HepG2 (cell line): ENCODE measurements at regions not wholly inside any gene's neighbourhood (a gene's known extent, or its start where the extent isn't known, plus 50 kb on each side); places are given as distances from the start of the nearest gene placed in this dataset.

Source experiments
- ATAC-seq: fragments of 200-7000 bp; cut with Tn5 transposase; 3 replicates; pipeline ENCODE4 v1.9.1; 2020; ENCODE audit warnings: mild to moderate bottlenecking, moderate library complexity
- BruUV-seq: library from RNA; stranded (reverse); fragments of 400-500 nt; replicated peaks from 2 replicates; lab custom pipeline; 2021; lab: Mats Ljungman, UMichigan
- CTCF ChIA-PET: fragments of 300-600 bp; formaldehyde crosslinking; extraction: SDS; loops from one replicate; lab custom pipeline; 2021; ENCODE audit warnings: low total read pairs, inconsistent platforms, low intra/inter-chr PET ratio; lab: Yijun Ruan, JAX
- POLR2A ChIA-PET: fragments of 350-600 bp; sonication (Branson Sonifier 250); formaldehyde crosslinking; loops from one replicate; lab custom pipeline; 2020; ENCODE audit warnings: antibody characterized with exemption, inconsistent platforms; lab: Yijun Ruan, JAX
- DNase-seq: peaks from one replicate; pipeline ENCODE4 v3.0.0-alpha.2; 2015; ENCODE audit warnings: low spot score
- FAIRE-seq: peaks from 3 replicates; lab custom pipeline; 2011; peaks lifted over from hg19 to GRCh38; lab: Jason Lieb, UNC
- H2AFZ ChIP-seq: one replicate; pipeline ENCODE4 v1.6.1; 2011; ENCODE audit warnings: low read length, inconsistent platforms
- H3K27ac ChIP-seq: fragments of 300-600 bp; 3 replicates; pipeline ENCODE4 v1.8.0; 2011; ENCODE audit warnings: mixed run types, mild to moderate bottlenecking, mixed read lengths, low read length, inconsistent platforms; ENCODE audit not compliant: insufficient read depth; ENCODE audit errors: extremely low read length
- H3K27me3 ChIP-seq, 2 experiments: fragments of 200-600 bp in 1 of 2; 2 replicates in 1 of 2; 3 replicates in 1 of 2; pipeline versions ENCODE4 v1.6.0 to v1.8.0; 2011; ENCODE audit warnings: low read length in 2 of 2, mild to moderate bottlenecking in 2 of 2, moderate library complexity in 2 of 2, inconsistent platforms in 1 of 2; ENCODE audit not compliant: insufficient read depth in 2 of 2, control insufficient read depth in 1 of 2
- H3K36me3 ChIP-seq, 2 experiments: fragments of 200-600 bp in 1 of 2; replicated peaks in 1 of 2; 2 replicates in 1 of 2; 3 replicates in 1 of 2; pipeline versions ENCODE4 v1.5.1 to v1.8.0; 2011; ENCODE audit warnings: low read length in 2 of 2, inconsistent platforms in 1 of 2; ENCODE audit not compliant: insufficient read depth in 2 of 2, control insufficient read depth in 1 of 2
- H3K4me1 ChIP-seq: 2 replicates; pipeline ENCODE4 v1.5.1; 2012; ENCODE audit warnings: low read length, inconsistent platforms; ENCODE audit not compliant: insufficient read depth
- H3K4me2 ChIP-seq: 2 replicates; pipeline ENCODE4 v1.6.0; 2011; ENCODE audit warnings: low read depth, low read length, inconsistent platforms
- H3K4me3 ChIP-seq, 3 experiments: fragments of 200-600 bp in 1 of 3; sonication (generic), shearing (Covaris generic) in 1 of 3; replicated peaks in 1 of 3; 2 replicates each; pipeline ENCODE4 v1.5.1; 2011 to 2016; ENCODE audit warnings: low read length in 3 of 3, inconsistent platforms in 2 of 3, low read depth in 2 of 3, mild to moderate bottlenecking in 2 of 3, control low read depth in 1 of 3, mixed read lengths in 1 of 3; ENCODE audit not compliant: insufficient read depth in 1 of 3
- H3K79me2 ChIP-seq: one replicate; pipeline ENCODE4 v1.6.1; 2011; ENCODE audit warnings: low read length, inconsistent platforms; ENCODE audit not compliant: insufficient read depth
- H3K9ac ChIP-seq: 2 replicates; pipeline ENCODE4 v1.6.0; 2011; ENCODE audit warnings: mild to moderate bottlenecking, low read depth, low read length, inconsistent platforms; ENCODE audit not compliant: insufficient read depth
- H3K9me3 ChIP-seq: 2 replicates; pipeline ENCODE4 v1.5.1; 2012; ENCODE audit warnings: mild to moderate bottlenecking, low read length
- H4K20me1 ChIP-seq: 2 replicates; pipeline ENCODE4 v1.6.0; 2011; ENCODE audit warnings: inconsistent platforms, mild to moderate bottlenecking, low read length, moderate library complexity; ENCODE audit not compliant: insufficient read depth
- CHD2 ChIP-seq: IDR thresholded peaks from 2 replicates; pipeline ENCODE4 v1.6.1; 2011; ENCODE audit warnings: low read depth, low read length, improper control_type of control experiment
- FOXC1 ChIP-seq: sonication (generic); formaldehyde crosslinking; IDR thresholded peaks from 2 replicates; pipeline ENCODE4 v1.8.0; 2022; ENCODE audit warnings: mild to moderate bottlenecking, missing genetic modification reagents, borderline replicate concordance
- HDAC1 ChIP-seq: sonication (generic); formaldehyde crosslinking; IDR thresholded peaks from 2 replicates; pipeline ENCODE4 v1.5.1; 2020; ENCODE audit warnings: mild to moderate bottlenecking, missing genetic modification reagents
- JUND ChIP-seq: sonication (generic); formaldehyde crosslinking; IDR thresholded peaks from 2 replicates; pipeline ENCODE4 v1.8.0; 2022; ENCODE audit warnings: mild to moderate bottlenecking, missing genetic modification reagents
- NFE2 ChIP-seq: sonication (generic); formaldehyde crosslinking; IDR thresholded peaks from 2 replicates; pipeline ENCODE4 v1.4.0; 2020; ENCODE audit warnings: missing genetic modification reagents
- PAF1 ChIP-seq: IDR thresholded peaks from 2 replicates; pipeline ENCODE4 v1.6.1; 2016; ENCODE audit warnings: missing genetic modification reagents, missing compliant biosample characterization
- PITX1 ChIP-seq: sonication (generic); formaldehyde crosslinking; IDR thresholded peaks from 2 replicates; pipeline ENCODE4 v1.5.1; 2020; ENCODE audit warnings: mild to moderate bottlenecking, missing genetic modification reagents
- RARG ChIP-seq: sonication (generic); formaldehyde crosslinking; IDR thresholded peaks from 2 replicates; pipeline ENCODE4 v1.4.0; 2020; ENCODE audit warnings: low read depth, mild to moderate bottlenecking, missing genetic modification reagents
- SMAD3 ChIP-seq: sonication (generic); formaldehyde crosslinking; IDR thresholded peaks from 2 replicates; pipeline ENCODE4 v1.4.0; 2020; ENCODE audit warnings: missing genetic modification reagents
- U2AF2 ChIP-seq: fragments of 200-400 bp; formaldehyde crosslinking; IDR thresholded peaks from 2 replicates; pipeline ENCODE4 v1.6.1; 2017; ENCODE audit warnings: low read depth, mild to moderate bottlenecking, low read length
- YY1 ChIP-seq: IDR thresholded peaks from 2 replicates; pipeline ENCODE4 v1.6.1; 2011; ENCODE audit warnings: low read length, low read depth, moderate library complexity, mild to moderate bottlenecking; ENCODE audit not compliant: insufficient read depth, insufficient replicate concordance
- ZNF296 ChIP-seq: sonication (generic); formaldehyde crosslinking; conservative IDR thresholded peaks from 2 replicates; pipeline ENCODE4 v1.5.0; 2020; ENCODE audit warnings: mild to moderate bottlenecking, missing genetic modification reagents
- ZNF570 ChIP-seq: sonication (generic); formaldehyde crosslinking; IDR thresholded peaks from 2 replicates; pipeline ENCODE4 v1.4.0; 2020; ENCODE audit warnings: mild to moderate bottlenecking, missing genetic modification reagents, borderline replicate concordance
- ZNF713 ChIP-seq: sonication (generic); formaldehyde crosslinking; IDR thresholded peaks from 2 replicates; pipeline ENCODE4 v1.4.0; 2020; ENCODE audit warnings: mild to moderate bottlenecking, missing genetic modification reagents
- WGBS: methylation state at CpG from one replicate; pipeline ENCODE4 v1.1.6; 2017; ENCODE audit warnings: low lambda C conversion rate; 5-methylcytosine and 5-hydroxymethylcytosine counted together
- in situ Hi-C: cut with HindIII; loops from 2 replicates; pipeline ENCODE4 v1.10.0; 2017; ENCODE audit warnings: low pct_unique_long_range_greater_than_20kb; ENCODE audit not compliant: extremely low pct_ligation_motif_present
- intact Hi-C: fragments of 100-400 bp; cut with micrococcal nuclease; formaldehyde crosslinking; loops from one replicate; pipeline ENCODE4 v1.10.0; 2022; ENCODE audit not compliant: unreplicated experiment
- TF ChIP-seq, protein P1 (sequence below): sonication (generic); formaldehyde crosslinking; IDR thresholded peaks from 2 replicates; pipeline ENCODE4 v1.5.1; 2020; ENCODE audit warnings: mild to moderate bottlenecking, missing genetic modification reagents, moderate library complexity
- TF ChIP-seq, protein P2 (sequence below): IDR thresholded peaks from 2 replicates; pipeline ENCODE4 v1.6.1; 2016; ENCODE audit warnings: missing genetic modification reagents, missing compliant biosample characterization
- TF ChIP-seq, protein P3 (sequence below): IDR thresholded peaks from 2 replicates; pipeline ENCODE4 v1.6.1; 2016; ENCODE audit warnings: missing compliant biosample characterization, missing genetic modification reagents, borderline replicate concordance
- TF ChIP-seq, protein P4 (sequence below): sonication (generic); formaldehyde crosslinking; conservative IDR thresholded peaks from 2 replicates; pipeline ENCODE4 v1.4.0; 2020; ENCODE audit warnings: missing genetic modification reagents
- TF ChIP-seq, protein P5 (sequence below): sonication (generic); formaldehyde crosslinking; IDR thresholded peaks from 2 replicates; pipeline ENCODE4 v1.4.0; 2020; ENCODE audit warnings: missing genetic modification reagents, low read depth, mild to moderate bottlenecking, borderline replicate concordance

DNA sequence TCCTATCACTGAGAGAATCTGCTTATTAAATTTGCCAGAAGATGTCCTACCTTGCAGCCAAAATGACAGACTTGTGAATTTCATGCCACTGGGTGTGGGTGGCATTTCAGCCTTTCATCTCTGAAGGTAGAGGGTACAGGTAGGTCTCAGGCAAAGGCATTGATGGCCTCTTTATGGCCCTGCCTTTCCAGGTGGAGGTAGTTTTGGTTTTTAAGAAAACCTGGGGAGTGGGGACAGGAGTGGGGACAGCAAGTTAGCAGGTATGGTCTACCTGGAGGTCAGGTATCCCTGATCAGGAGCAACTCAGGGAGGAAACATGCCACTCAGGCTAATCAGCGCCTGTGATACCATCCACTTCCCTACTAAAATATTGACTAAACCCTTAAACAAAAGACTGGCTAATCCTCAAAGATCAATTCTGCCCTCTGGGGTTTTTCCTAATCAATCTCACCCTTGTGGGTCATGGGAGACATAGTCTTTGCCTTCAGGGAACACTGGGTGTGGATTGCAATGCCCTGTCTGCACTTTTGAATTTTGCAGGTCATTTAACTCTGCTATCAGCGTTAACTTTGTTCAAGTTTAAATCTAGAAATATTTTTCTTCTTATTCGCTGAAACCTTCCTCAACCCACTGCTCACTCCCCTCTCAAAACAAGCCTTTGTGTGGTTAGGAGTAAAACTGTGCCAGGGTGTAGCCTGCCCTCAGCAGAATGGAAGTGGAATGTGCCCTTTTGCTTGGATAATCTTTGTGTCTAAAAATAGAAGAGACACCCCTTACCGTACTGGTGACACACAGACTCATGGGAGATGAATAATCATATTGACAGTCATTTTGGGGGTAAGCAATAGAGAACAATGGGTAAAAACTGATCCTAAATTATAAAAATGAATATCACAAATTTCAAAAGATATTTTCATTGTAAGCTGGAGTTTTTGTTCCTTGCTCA lies 233.7 kb downstream of the COG6 start:
- Histone ChIP-seq H3K9ac (no peak overlapping the region), H2AFZ (no peak overlapping the region), H3K4me2 (no peak overlapping the region), H3K36me3 (no peaks in the 10 kb centered on the region), H4K20me1 (no peaks in the 10 kb centered on the region), H3K79me2 (no peaks in the 10 kb centered on the region), H3K9me3 (peaks cover 4% of the 10 kb centered on the region; the same call in 1 of the 2 replicates), H3K4me3 (no peak overlapping the region), H3K4me1 (no peaks in the 10 kb centered on the region), H3K27me3 (0 out of 5 replicates have a peak, but pooled peaks cover 0 to 1% of the 10 kb centered on the region in 2 experiments), H3K27ac (no peak overlapping the region)
- under 1% methylated on average over 4 of the region's 4 CpGs for WGBS
- no peak for TF ChIP-seq U2AF2
- TF ChIP-seq, protein P1, sequence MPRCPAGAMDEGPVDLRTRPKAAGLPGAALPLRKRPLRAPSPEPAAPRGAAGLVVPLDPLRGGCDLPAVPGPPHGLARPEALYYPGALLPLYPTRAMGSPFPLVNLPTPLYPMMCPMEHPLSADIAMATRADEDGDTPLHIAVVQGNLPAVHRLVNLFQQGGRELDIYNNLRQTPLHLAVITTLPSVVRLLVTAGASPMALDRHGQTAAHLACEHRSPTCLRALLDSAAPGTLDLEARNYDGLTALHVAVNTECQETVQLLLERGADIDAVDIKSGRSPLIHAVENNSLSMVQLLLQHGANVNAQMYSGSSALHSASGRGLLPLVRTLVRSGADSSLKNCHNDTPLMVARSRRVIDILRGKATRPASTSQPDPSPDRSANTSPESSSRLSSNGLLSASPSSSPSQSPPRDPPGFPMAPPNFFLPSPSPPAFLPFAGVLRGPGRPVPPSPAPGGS (CRISPR knock-in tag): no peak
- TF ChIP-seq JUND: no peak
- no peak for TF ChIP-seq ZNF570 (CRISPR knock-in tag)
- TF ChIP-seq, protein P2, sequence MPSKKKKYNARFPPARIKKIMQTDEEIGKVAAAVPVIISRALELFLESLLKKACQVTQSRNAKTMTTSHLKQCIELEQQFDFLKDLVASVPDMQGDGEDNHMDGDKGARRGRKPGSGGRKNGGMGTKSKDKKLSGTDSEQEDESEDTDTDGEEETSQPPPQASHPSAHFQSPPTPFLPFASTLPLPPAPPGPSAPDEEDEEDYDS (CRISPR knock-in tag): no peak
- no peak for TF ChIP-seq NFE2
- TF ChIP-seq ZNF713: no peak
- TF ChIP-seq SMAD3 (CRISPR knock-in tag): no peak
- TF ChIP-seq PITX1 (CRISPR knock-in tag): no peak
- TF ChIP-seq CHD2: no peak
- TF ChIP-seq FOXC1 (CRISPR knock-in tag): no peak
- TF ChIP-seq, protein P3, sequence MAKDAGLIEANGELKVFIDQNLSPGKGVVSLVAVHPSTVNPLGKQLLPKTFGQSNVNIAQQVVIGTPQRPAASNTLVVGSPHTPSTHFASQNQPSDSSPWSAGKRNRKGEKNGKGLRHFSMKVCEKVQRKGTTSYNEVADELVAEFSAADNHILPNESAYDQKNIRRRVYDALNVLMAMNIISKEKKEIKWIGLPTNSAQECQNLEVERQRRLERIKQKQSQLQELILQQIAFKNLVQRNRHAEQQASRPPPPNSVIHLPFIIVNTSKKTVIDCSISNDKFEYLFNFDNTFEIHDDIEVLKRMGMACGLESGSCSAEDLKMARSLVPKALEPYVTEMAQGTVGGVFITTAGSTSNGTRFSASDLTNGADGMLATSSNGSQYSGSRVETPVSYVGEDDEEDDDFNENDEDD: no peak
- no peak for TF ChIP-seq ZNF296 (CRISPR knock-in tag)
- TF ChIP-seq RARG (CRISPR knock-in tag): no peak
- TF ChIP-seq HDAC1 (CRISPR knock-in tag): no peak
- TF ChIP-seq, protein P4, sequence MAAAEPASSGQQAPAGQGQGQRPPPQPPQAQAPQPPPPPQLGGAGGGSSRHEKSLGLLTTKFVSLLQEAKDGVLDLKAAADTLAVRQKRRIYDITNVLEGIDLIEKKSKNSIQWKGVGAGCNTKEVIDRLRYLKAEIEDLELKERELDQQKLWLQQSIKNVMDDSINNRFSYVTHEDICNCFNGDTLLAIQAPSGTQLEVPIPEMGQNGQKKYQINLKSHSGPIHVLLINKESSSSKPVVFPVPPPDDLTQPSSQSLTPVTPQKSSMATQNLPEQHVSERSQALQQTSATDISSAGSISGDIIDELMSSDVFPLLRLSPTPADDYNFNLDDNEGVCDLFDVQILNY (CRISPR knock-in tag): no peak
- TF ChIP-seq PAF1 (CRISPR knock-in tag): no peak
- TF ChIP-seq, protein P5, sequence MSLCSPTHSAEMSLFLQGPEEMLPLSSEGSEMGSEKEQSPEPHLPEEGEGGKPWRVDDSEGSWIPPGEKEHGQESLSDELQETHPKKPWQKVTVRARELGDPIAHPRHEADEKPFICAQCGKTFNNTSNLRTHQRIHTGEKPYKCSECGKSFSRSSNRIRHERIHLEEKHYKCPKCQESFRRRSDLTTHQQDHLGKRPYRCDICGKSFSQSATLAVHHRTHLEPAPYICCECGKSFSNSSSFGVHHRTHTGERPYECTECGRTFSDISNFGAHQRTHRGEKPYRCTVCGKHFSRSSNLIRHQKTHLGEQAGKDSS (CRISPR knock-in tag): no peak
- no peak for TF ChIP-seq YY1
- ATAC-seq (no peak), DNase-seq (no peak), FAIRE-seq (no peak)
- in situ Hi-C loops (no loop called here), intact Hi-C loops (no loop called here)
- POLR2A ChIA-PET: no interaction called here
- BruUV-seq: no TSS peak
- CTCF ChIA-PET: no interaction called here
